ENCODE measurements at regions not wholly inside any gene's neighbourhood (a gene's known extent, or its start where the extent isn't known, plus 50 kb on each side); places are given as distances from the start of the nearest gene placed in this dataset.

DNA sequence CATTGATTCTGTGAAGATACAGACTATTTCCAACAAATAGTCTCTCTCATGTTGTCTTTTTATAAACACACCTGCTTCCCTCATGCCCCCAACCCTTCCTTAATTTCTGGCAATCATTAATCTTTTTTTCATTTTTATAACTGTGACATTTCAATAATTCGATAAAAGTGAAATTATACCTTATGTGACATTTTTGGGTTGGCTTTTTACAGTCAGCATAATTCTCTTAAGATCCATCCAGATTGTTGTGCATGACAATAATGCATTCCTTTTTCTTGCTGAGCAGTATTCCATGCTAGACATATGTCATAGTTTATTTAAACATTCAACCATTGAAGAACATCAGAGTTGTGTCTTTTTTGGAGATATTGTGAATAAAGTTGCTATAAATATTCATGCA, 541.8 kb upstream of the VRK2 start:
- no peak for TF ChIP-seq TBP (IDR thresholded peaks at IDR 0.05; ENCODE audit: low read depth, low read length)
- no peak for TF ChIP-seq EGR1 (IDR thresholded peaks at IDR 0.05; ENCODE audit: borderline replicate concordance, low read depth, low read length)
- no peak for TF ChIP-seq POLR2A (IDR thresholded peaks at IDR 0.05; ENCODE audit: control extremely low read depth in 1 of 2, low read depth in 2 of 2, low read length in 2 of 2)
- TF ChIP-seq CREB1 (IDR thresholded peaks at IDR 0.05): no peak
- TF ChIP-seq, protein P1, sequence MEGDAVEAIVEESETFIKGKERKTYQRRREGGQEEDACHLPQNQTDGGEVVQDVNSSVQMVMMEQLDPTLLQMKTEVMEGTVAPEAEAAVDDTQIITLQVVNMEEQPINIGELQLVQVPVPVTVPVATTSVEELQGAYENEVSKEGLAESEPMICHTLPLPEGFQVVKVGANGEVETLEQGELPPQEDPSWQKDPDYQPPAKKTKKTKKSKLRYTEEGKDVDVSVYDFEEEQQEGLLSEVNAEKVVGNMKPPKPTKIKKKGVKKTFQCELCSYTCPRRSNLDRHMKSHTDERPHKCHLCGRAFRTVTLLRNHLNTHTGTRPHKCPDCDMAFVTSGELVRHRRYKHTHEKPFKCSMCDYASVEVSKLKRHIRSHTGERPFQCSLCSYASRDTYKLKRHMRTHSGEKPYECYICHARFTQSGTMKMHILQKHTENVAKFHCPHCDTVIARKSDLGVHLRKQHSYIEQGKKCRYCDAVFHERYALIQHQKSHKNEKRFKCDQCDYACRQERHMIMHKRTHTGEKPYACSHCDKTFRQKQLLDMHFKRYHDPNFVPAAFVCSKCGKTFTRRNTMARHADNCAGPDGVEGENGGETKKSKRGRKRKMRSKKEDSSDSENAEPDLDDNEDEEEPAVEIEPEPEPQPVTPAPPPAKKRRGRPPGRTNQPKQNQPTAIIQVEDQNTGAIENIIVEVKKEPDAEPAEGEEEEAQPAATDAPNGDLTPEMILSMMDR (IDR thresholded peaks at IDR 0.05; ENCODE audit: control extremely low read depth in 1 of 3, insufficient read depth in 1 of 3, low read depth in 1 of 3, low read length in 3 of 3): no peak
- TF ChIP-seq TCF12 (IDR thresholded peaks at IDR 0.05; ENCODE audit: low read depth, low read length): no peak
- TF ChIP-seq MAFK (IDR thresholded peaks at IDR 0.05; ENCODE audit: low read depth, low read length): no peak

Data from H1 (cell line).